HEK293T (cell line): ENCODE measurements at regions not wholly inside any gene's neighbourhood (a gene's known extent, or its start where the extent isn't known, plus 50 kb on each side); places are given as distances from the start of the nearest gene placed in this dataset.

Source experiments
- ARNT ChIP-seq: fragments of 450-650 bp; IDR thresholded peaks from 2 replicates; pipeline ENCODE4 v1.6.1; 2017; ENCODE audit warnings: mild to moderate bottlenecking
- ELF4 ChIP-seq: fragments of 450-650 bp; IDR thresholded peaks from 2 replicates; pipeline ENCODE4 v1.6.1; 2017; ENCODE audit warnings: antibody characterized with exemption
- FOXA1 ChIP-seq: fragments of 450-650 bp; IDR thresholded peaks from 2 replicates; pipeline ENCODE4 v1.6.1; 2016; ENCODE audit warnings: mild to moderate bottlenecking
- FOXM1 ChIP-seq: fragments of 450-650 bp; IDR thresholded peaks from 2 replicates; pipeline ENCODE4 v1.6.1; 2017; ENCODE audit warnings: mild to moderate bottlenecking, borderline replicate concordance
- HDGF ChIP-seq: fragments of 450-650 bp; IDR thresholded peaks from 2 replicates; pipeline ENCODE4 v1.6.1; 2017; ENCODE audit warnings: antibody characterized with exemption, borderline replicate concordance
- SP1 ChIP-seq: fragments of 450-650 bp; IDR thresholded peaks from 2 replicates; pipeline ENCODE4 v1.6.1; 2017

DNA sequence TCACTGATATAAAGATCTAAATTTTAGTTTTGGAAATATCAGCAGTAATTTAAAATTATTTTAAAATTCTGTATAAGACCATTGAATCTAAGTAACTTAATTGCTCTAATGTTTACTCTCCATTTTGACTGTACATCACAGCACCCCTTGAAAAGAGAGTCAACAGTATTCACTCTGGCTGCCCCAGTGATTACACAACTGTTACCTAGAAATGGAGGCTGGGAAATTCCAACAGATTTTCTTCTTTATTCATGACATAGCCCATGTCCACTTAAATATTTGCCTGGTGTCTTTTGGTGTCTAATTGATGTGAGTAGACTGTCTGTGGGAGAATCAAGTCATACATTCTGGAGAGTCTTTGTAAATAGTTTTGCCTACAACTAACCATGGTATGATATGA is 301.8 kb upstream of the CDH6 start:
- TF ChIP-seq SP1 (no peak), FOXA1 (no peak), ARNT (no peak), ELF4 (no peak), FOXM1 (no peak), HDGF (no peak)
